Gastrocnemius medialis (tissue), 4 donors: ENCODE measurements at regions not wholly inside any gene's neighbourhood (a gene's known extent, or its start where the extent isn't known, plus 50 kb on each side); places are given as distances from the start of the nearest gene placed in this dataset.

Experiments used
- ATAC-seq, 2 donors: fragments of 150-250 bp; one replicate each; pipeline ENCODE4 v1.9.1; 2016
- DNase-seq, 2 donors: peaks; one replicate each; pipeline ENCODE4 v3.0.0-alpha.2; 2019
- H3K27ac ChIP-seq, 4 donors: fragments of 200-600 bp; sonication (generic); 1 replicate in 1 of 4; 2 replicates in 3 of 4; pipeline ENCODE4 v1.5.1; 2016 to 2018; ENCODE audit warnings: mild to moderate bottlenecking in 2 of 4, moderate library complexity in 1 of 4
- H3K27me3 ChIP-seq, 3 donors: fragments of 200-600 bp; sonication (generic) in 2 of 3; 1 replicate in 1 of 3; 2 replicates in 2 of 3; pipeline versions ENCODE4 v1.5.1 to v1.6.0; 2016 to 2019; ENCODE audit warnings: mild to moderate bottlenecking in 1 of 3, moderate library complexity in 1 of 3
- H3K36me3 ChIP-seq, 2 donors: fragments of 200-600 bp; sonication (generic) in 1 of 2; one replicate each; pipeline ENCODE4 v1.5.1; 2017 to 2018
- H3K4me1 ChIP-seq, 2 donors: fragments of 200-600 bp; sonication (generic) in 1 of 2; one replicate each; pipeline ENCODE4 v1.5.1; 2016 to 2017; ENCODE audit warnings: mild to moderate bottlenecking in 2 of 2
- H3K4me3 ChIP-seq, 4 donors: fragments of 200-600 bp; sonication (generic) in 3 of 4; 1 replicate in 1 of 4; 2 replicates in 3 of 4; pipeline ENCODE4 v1.5.1; 2016 to 2019; ENCODE audit warnings: mild to moderate bottlenecking in 2 of 4
- H3K9me3 ChIP-seq, 3 donors: fragments of 200-600 bp; sonication (generic) in 2 of 3; 1 replicate in 1 of 3; 2 replicates in 2 of 3; pipeline ENCODE4 v1.5.1; 2016 to 2019
- CTCF ChIP-seq, 5 experiments: fragments of 450-650 bp in 3 of 5; fragments of 200-600 bp in 2 of 5; sonication (generic) in 2 of 5; IDR thresholded peaks in 4 of 5; conservative IDR thresholded peaks in 1 of 5; 1 replicate in 4 of 5; 2 replicates in 1 of 5; pipeline ENCODE4 v1.5.1; 2016 to 2019; ENCODE audit warnings: antibody characterized with exemption in 5 of 5, mild to moderate bottlenecking in 3 of 5, moderate library complexity in 3 of 5
- POLR2A ChIP-seq, 2 donors: fragments of 450-650 bp; IDR thresholded peaks; one replicate each; pipeline ENCODE4 v1.6.1; 2017; ENCODE audit warnings: antibody characterized with exemption in 2 of 2, mild to moderate bottlenecking in 2 of 2, moderate library complexity in 2 of 2
- in situ Hi-C, 4 donors: fragments of 200-750 bp; cut with MboI; loops; one replicate each; pipeline versions ENCODE4 v1.15.0 to v1.8.0; 2017; ENCODE audit warnings: low sequenced_read_pairs in 4 of 4
- intact Hi-C: fragments of 100-400 bp; cut with DNase I; formaldehyde crosslinking; loops from one replicate; pipeline ENCODE4 v1.15.1; 2023; ENCODE audit warnings: low total_unique reads

GRCh38 chr21:27301220-27301619 lies 334.3 kb upstream of the ADAMTS5 start:
- in situ Hi-C loops (no loop called here), intact Hi-C loops (no loop called here)
- Histone ChIP-seq H3K4me3 (no peak overlapping the region), H3K4me1 (no peaks in the 10 kb centered on the region), H3K27me3 (no peaks in the 10 kb centered on the region), H3K36me3 (no peaks in the 10 kb centered on the region), H3K9me3 (no peaks in the 10 kb centered on the region), H3K27ac (no peak overlapping the region)
- DNase-seq = no peak
- no peak for TF ChIP-seq POLR2A (IDR thresholded peaks at IDR 0.05)
- TF ChIP-seq CTCF (IDR thresholded peaks at IDR 0.05 in 4 of 5, conservative IDR thresholded peaks at IDR 0.05 in 1 of 5) = no peak
- ATAC-seq = no peak

GRCh38 chr21:27300770-27301169 lies 333.9 kb upstream of the ADAMTS5 start:
- in situ Hi-C loops = no loop called here

GRCh38 chr21:27298465-27298864 lies 331.6 kb upstream of the ADAMTS5 start:
- Histone ChIP-seq H3K27ac (no peak overlapping the region), H3K36me3 (no peaks in the 10 kb centered on the region), H3K4me1 (no peaks in the 10 kb centered on the region), H3K4me3 (no peak overlapping the region), H3K9me3 (no peaks in the 10 kb centered on the region), H3K27me3 (no peaks in the 10 kb centered on the region)
- in situ Hi-C loops (no loop called here), intact Hi-C loops (no loop called here)
- peak; percentile 15 to 29 for DNase-seq
- peak; percentile 70 to 81 for ATAC-seq
- TF ChIP-seq CTCF (IDR thresholded peaks at IDR 0.05 in 4 of 5, conservative IDR thresholded peaks at IDR 0.05 in 1 of 5) (no peak), POLR2A (IDR thresholded peaks at IDR 0.05) (no peak)

More at GRCh38 chr21:27300770-27301169, 333.9 kb upstream of the ADAMTS5 start:
- Histone ChIP-seq H3K36me3 (no peaks in the 10 kb centered on the region), H3K4me1 (no peaks in the 10 kb centered on the region), H3K27me3 (no peaks in the 10 kb centered on the region), H3K9me3 (no peaks in the 10 kb centered on the region), H3K27ac (no peak overlapping the region), H3K4me3 (no peak overlapping the region)
- DNase-seq (no peak), ATAC-seq (no peak)
- TF ChIP-seq POLR2A (IDR thresholded peaks at IDR 0.05) (no peak), CTCF (IDR thresholded peaks at IDR 0.05 in 4 of 5, conservative IDR thresholded peaks at IDR 0.05 in 1 of 5) (no peak)
- intact Hi-C loops = no loop called here

- DNase-seq = no peak
- no peaks in the 10 kb centered on the region for H3K4me1 ChIP-seq
- no peaks in the 10 kb centered on the region for H3K27me3 ChIP-seq
- H3K36me3 ChIP-seq = no peaks in the 10 kb centered on the region
- TF ChIP-seq POLR2A (IDR thresholded peaks at IDR 0.05) (no peak), CTCF (IDR thresholded peaks at IDR 0.05 in 4 of 5, conservative IDR thresholded peaks at IDR 0.05 in 1 of 5) (no peak)
- no peaks in the 10 kb centered on the region for H3K9me3 ChIP-seq
- in situ Hi-C loops (no loop called here), intact Hi-C loops (no loop called here)
- ATAC-seq = no peak
- no peak overlapping the region for H3K27ac ChIP-seq
- H3K4me3 ChIP-seq = no peak overlapping the region
These were observed 326.4 kb upstream of the ADAMTS5 start for GRCh38 chr21:27293239-27293638.

- no peaks in the 10 kb centered on the region for H3K36me3 ChIP-seq
- TF ChIP-seq CTCF (IDR thresholded peaks at IDR 0.05 in 4 of 5, conservative IDR thresholded peaks at IDR 0.05 in 1 of 5) (no peak), POLR2A (IDR thresholded peaks at IDR 0.05) (no peak)
- no peaks in the 10 kb centered on the region for H3K9me3 ChIP-seq
- DNase-seq = no peak
- ATAC-seq = no peak
- H3K4me3 ChIP-seq = no peak overlapping the region
- H3K27ac ChIP-seq = no peak overlapping the region
- in situ Hi-C loops (no loop called here), intact Hi-C loops (no loop called here)
- no peaks in the 10 kb centered on the region for H3K27me3 ChIP-seq
- no peaks in the 10 kb centered on the region for H3K4me1 ChIP-seq
These were observed 325.9 kb upstream of the ADAMTS5 start for GRCh38 chr21:27292783-27293182.
